Mesothelial cell of epicardium (in vitro differentiated cells): ENCODE measurements at regions not wholly inside any gene's neighbourhood (a gene's known extent, or its start where the extent isn't known, plus 50 kb on each side); places are given as distances from the start of the nearest gene placed in this dataset.

Source experiments
- DNase-seq, 2 experiments: peaks; one replicate each; pipeline ENCODE4 v3.0.0; 2021; ENCODE audit warnings: low spot score in 2 of 2; ENCODE audit not compliant: unreplicated experiment in 2 of 2
- H3K27ac Mint-ChIP-seq: 2 replicates; pipeline ENCODE4 v1.8.0; 2021; ENCODE audit warnings: mixed read lengths
- H3K27me3 Mint-ChIP-seq: 2 replicates; pipeline ENCODE4 v1.8.0; 2021; ENCODE audit warnings: low read depth, mixed read lengths
- H3K36me3 Mint-ChIP-seq: 2 replicates; pipeline ENCODE4 v1.8.0; 2021; ENCODE audit warnings: mixed read lengths
- H3K4me1 Mint-ChIP-seq: 2 replicates; pipeline ENCODE4 v1.8.0; 2021; ENCODE audit warnings: mixed read lengths
- H3K4me3 Mint-ChIP-seq: 2 replicates; pipeline ENCODE4 v1.8.0; 2021; ENCODE audit warnings: mild to moderate bottlenecking, moderate library complexity, mixed read lengths
- H3K9me3 Mint-ChIP-seq: 2 replicates; pipeline ENCODE4 v1.8.0; 2021; ENCODE audit warnings: mixed read lengths
- CTCF ChIP-seq: fragments of 200-600 bp; sonication (generic); IDR thresholded peaks from one replicate; pipeline ENCODE4 v1.5.0; 2021; ENCODE audit warnings: antibody characterized with exemption; ENCODE audit not compliant: unreplicated experiment

GRCh38 chr4:1504595-1505500, 98.6 kb upstream of the NKX1-1 start:
- Mint-ChIP-seq H3K36me3 (no peaks in the 10 kb centered on the region), H3K4me1 (no peaks in the 10 kb centered on the region), H3K4me3 (no peak overlapping the region), H3K9me3 (no peaks in the 10 kb centered on the region), H3K27me3 (peaks cover 30% of the 10 kb centered on the region), H3K27ac (no peak overlapping the region)
- no peak for TF ChIP-seq CTCF
- DNase-seq = peak; percentile 7 to 34

- Mint-ChIP-seq H3K27me3 (peaks cover 28% of the 10 kb centered on the region), H3K27ac (no peak overlapping the region), H3K9me3 (no peaks in the 10 kb centered on the region), H3K36me3 (no peaks in the 10 kb centered on the region), H3K4me3 (no peak overlapping the region), H3K4me1 (no peaks in the 10 kb centered on the region)
- no peak for TF ChIP-seq CTCF
- DNase-seq = peak; percentile 10 to 34
Measured at GRCh38 chr4:1503583-1504471, 97.6 kb upstream of the NKX1-1 start.

GRCh38 chr4:1502976-1503375, 96.7 kb upstream of the NKX1-1 start:
- Mint-ChIP-seq H3K4me3 (no peak overlapping the region), H3K4me1 (no peaks in the 10 kb centered on the region), H3K27me3 (peaks cover 23% of the 10 kb centered on the region), H3K36me3 (no peaks in the 10 kb centered on the region), H3K27ac (no peak overlapping the region), H3K9me3 (no peaks in the 10 kb centered on the region)
- peak; percentile 18 to 35 for DNase-seq
- TF ChIP-seq CTCF = no peak

- Mint-ChIP-seq H3K4me1 (no peaks in the 10 kb centered on the region), H3K4me3 (no peak overlapping the region), H3K27ac (no peak overlapping the region), H3K9me3 (no peaks in the 10 kb centered on the region), H3K36me3 (no peaks in the 10 kb centered on the region), H3K27me3 (peaks cover 18% of the 10 kb centered on the region)
- no peak for TF ChIP-seq CTCF
- DNase-seq = peak; percentile 14 to 34
Measured at GRCh38 chr4:1502501-1502886, 96.3 kb upstream of the NKX1-1 start.

GRCh38 chr4:1501754-1502500, 95.7 kb upstream of the NKX1-1 start:
- Mint-ChIP-seq H3K27me3 (peaks cover 14% of the 10 kb centered on the region), H3K27ac (no peak overlapping the region)
- DNase-seq = peak in 1 of 2 experiments; percentile 13

More at GRCh38 chr4:1501754-1502500, 95.7 kb upstream of the NKX1-1 start:
- H3K4me3 Mint-ChIP-seq = no peak overlapping the region
- H3K4me1 Mint-ChIP-seq = no peaks in the 10 kb centered on the region
- H3K36me3 Mint-ChIP-seq = no peaks in the 10 kb centered on the region
- no peak for TF ChIP-seq CTCF
- H3K9me3 Mint-ChIP-seq = no peaks in the 10 kb centered on the region
